Osteoblast (primary cell): ENCODE measurements at regions not wholly inside any gene's neighbourhood (a gene's known extent, or its start where the extent isn't known, plus 50 kb on each side); places are given as distances from the start of the nearest gene placed in this dataset.
"Not testable (repeated sequence)": the region's sequence is repeated elsewhere in the genome, so short reads cannot be mapped to it uniquely, and the experiment has no call there.

ENCODE experiments used
- DNase-seq: peaks from one replicate; pipeline ENCODE4 v3.0.0; 2011; ENCODE audit warnings: low spot score, mixed read lengths; ENCODE audit not compliant: insufficient read length; ENCODE audit errors: missing footprints
- H2AFZ ChIP-seq: 2 replicates; pipeline ENCODE4 v1.6.0; 2011; ENCODE audit warnings: mild to moderate bottlenecking, low read length
- H3K27ac ChIP-seq: 2 replicates; pipeline ENCODE4 v1.5.1; 2011; ENCODE audit warnings: mild to moderate bottlenecking, low read depth, low read length, moderate library complexity
- H3K27me3 ChIP-seq: 2 replicates; pipeline ENCODE4 v1.6.0; 2012; ENCODE audit warnings: mild to moderate bottlenecking, control low read depth, inconsistent platforms, low read length, moderate library complexity; ENCODE audit not compliant: insufficient read depth
- H3K36me3 ChIP-seq: 2 replicates; pipeline ENCODE4 v1.5.1; 2011; ENCODE audit warnings: mild to moderate bottlenecking, low read length, control low read depth, moderate library complexity; ENCODE audit not compliant: insufficient read depth
- H3K4me1 ChIP-seq: 2 replicates; pipeline ENCODE4 v1.5.1; 2011; ENCODE audit warnings: mild to moderate bottlenecking, low read length, control low read depth, moderate library complexity; ENCODE audit not compliant: insufficient read depth
- H3K4me2 ChIP-seq: 2 replicates; pipeline ENCODE4 v1.6.0; 2011; ENCODE audit warnings: mild to moderate bottlenecking, low read length; ENCODE audit not compliant: insufficient read depth
- H3K4me3 ChIP-seq: fragments of 200-600 bp; sonication (generic); 3 replicates; pipeline ENCODE4 v1.5.1; 2012; ENCODE audit warnings: mild to moderate bottlenecking, low read length, inconsistent platforms; ENCODE audit not compliant: insufficient read depth
- H3K79me2 ChIP-seq: 2 replicates; pipeline ENCODE4 v1.6.0; 2012; ENCODE audit warnings: mild to moderate bottlenecking, low read length, control low read depth, inconsistent platforms; ENCODE audit not compliant: insufficient read depth
- H3K9me3 ChIP-seq: 2 replicates; pipeline ENCODE4 v1.5.1; 2011; ENCODE audit warnings: low read depth, low read length, control low read depth
- H4K20me1 ChIP-seq: 2 replicates; pipeline ENCODE4 v1.6.0; 2012; ENCODE audit warnings: mild to moderate bottlenecking, low read length, control low read depth; ENCODE audit not compliant: insufficient read depth
- CTCF ChIP-seq: IDR thresholded peaks from 2 replicates; pipeline ENCODE4 v1.5.1; 2011; ENCODE audit warnings: mild to moderate bottlenecking, low read depth, low read length, moderate library complexity; ENCODE audit errors: extremely low read depth

GRCh38 chr7:142481548-142481947 lies 223.7 kb upstream of the PRSS58 start:
- Histone ChIP-seq H3K27me3 (no peaks in the 10 kb centered on the region), H3K9me3 (no peaks in the 10 kb centered on the region), H2AFZ (no peak overlapping the region), H3K79me2 (no peaks in the 10 kb centered on the region), H4K20me1 (no peaks in the 10 kb centered on the region), H3K4me3 (no peak overlapping the region), H3K27ac (no peak overlapping the region), H3K4me2 (no peak overlapping the region), H3K4me1 (peaks cover 27% of the 10 kb centered on the region), H3K36me3 (no peaks in the 10 kb centered on the region)
- DNase-seq, result no peak
- TF ChIP-seq CTCF, result peak; percentile 42

- Histone ChIP-seq H3K9me3 (no peaks in the 10 kb centered on the region), H3K4me3 (no peak overlapping the region), H3K27me3 (no peaks in the 10 kb centered on the region), H3K36me3 (no peaks in the 10 kb centered on the region), H3K27ac (peak overlapping the region; percentile 77), H3K4me2 (no peak overlapping the region), H3K79me2 (no peaks in the 10 kb centered on the region), H2AFZ (no peak overlapping the region), H4K20me1 (no peaks in the 10 kb centered on the region), H3K4me1 (peaks cover 35% of the 10 kb centered on the region)
- peak; percentile 82 for TF ChIP-seq CTCF
- DNase-seq, result no peak
Observed at GRCh38 chr7:142478479-142479220, 220.8 kb upstream of the PRSS58 start.

- peak overlapping the region; percentile 35 for H2AFZ ChIP-seq
- not testable (repeated sequence) for DNase-seq
- H3K4me2 ChIP-seq, result peak overlapping the region; percentile 73
Observed at GRCh38 chr7:142477801-142478200, 219.9 kb upstream of the PRSS58 start.

GRCh38 chr7:142477079-142477651 lies 219.3 kb upstream of the PRSS58 start:
- Histone ChIP-seq H3K27me3 (no peaks in the 10 kb centered on the region), H3K9me3 (no peaks in the 10 kb centered on the region), H3K4me3 (peak overlapping the region; percentile 17), H3K4me1 (peaks cover 35% of the 10 kb centered on the region), H3K4me2 (peak overlapping the region; percentile 73), H2AFZ (peak overlapping the region; percentile 61), H3K27ac (peak overlapping the region; percentile 77), H3K79me2 (no peaks in the 10 kb centered on the region), H3K36me3 (no peaks in the 10 kb centered on the region), H4K20me1 (no peaks in the 10 kb centered on the region)
- TF ChIP-seq CTCF, result no peak
- no peak for DNase-seq

More at GRCh38 chr7:142477801-142478200, 219.9 kb upstream of the PRSS58 start:
- not testable (repeated sequence) for H3K36me3 ChIP-seq, H3K9me3 ChIP-seq, H3K79me2 ChIP-seq, H4K20me1 ChIP-seq, H3K27me3 ChIP-seq
- peaks cover 35% of the 10 kb centered on the region for H3K4me1 ChIP-seq
- peak overlapping the region; percentile 17 for H3K4me3 ChIP-seq
- peak overlapping the region; percentile 77 for H3K27ac ChIP-seq
